NCI-H187 treated with DMSO at 0.1 percent for 48 hours (cell line): ENCODE measurements at regions not wholly inside any gene's neighbourhood (a gene's known extent, or its start where the extent isn't known, plus 50 kb on each side); places are given as distances from the start of the nearest gene placed in this dataset.

ENCODE experiments used
- DNase-seq: peaks from one replicate; lab custom pipeline; 2025; lab: John Stamatoyannopoulos, UW

- DNase-seq: no peak
These were observed 51.1 kb upstream of the NHSL1 start for GRCh38 chr6:138550346-138550767.

GRCh38 chr6:138554146-138554545, 54.9 kb upstream of the NHSL1 start:
- no peak for DNase-seq

GRCh38 chr6:138555421-138555988, 56.2 kb upstream of the NHSL1 start:
- DNase-seq: no peak

- no peak for DNase-seq
These were observed 57.9 kb upstream of the NHSL1 start for GRCh38 chr6:138557147-138557546.

- DNase-seq: no peak
These were observed 59.8 kb upstream of the NHSL1 start for GRCh38 chr6:138559143-138559542.

- DNase-seq: no peak
These were observed 61.0 kb upstream of the NHSL1 start for GRCh38 chr6:138560130-138560860.

GRCh38 chr6:138562691-138563090, 63.4 kb upstream of the NHSL1 start:
- no peak for DNase-seq

GRCh38 chr6:138563231-138563630, 63.9 kb upstream of the NHSL1 start:
- DNase-seq: no peak

- no peak for DNase-seq
These were observed 64.4 kb upstream of the NHSL1 start for GRCh38 chr6:138563650-138564049.

GRCh38 chr6:138564170-138564721, 65.0 kb upstream of the NHSL1 start:
- DNase-seq: no peak

- no peak for DNase-seq
These were observed 67.8 kb upstream of the NHSL1 start for GRCh38 chr6:138567052-138567451.

GRCh38 chr6:138568997-138569396, 69.7 kb upstream of the NHSL1 start:
- DNase-seq: no peak

GRCh38 chr6:138569554-138569953, 70.3 kb upstream of the NHSL1 start:
- DNase-seq: no peak

- no peak for DNase-seq
These were observed 70.9 kb upstream of the NHSL1 start for GRCh38 chr6:138569970-138570724.

- DNase-seq: no peak
These were observed 71.4 kb upstream of the NHSL1 start for GRCh38 chr6:138570725-138571029.

- DNase-seq: no peak
These were observed 71.9 kb upstream of the NHSL1 start for GRCh38 chr6:138571181-138571580.

- no peak for DNase-seq
These were observed 72.4 kb upstream of the NHSL1 start for GRCh38 chr6:138571585-138572166.

- no peak for DNase-seq
These were observed 73.0 kb upstream of the NHSL1 start for GRCh38 chr6:138572167-138572875.

GRCh38 chr6:138572885-138573284, 73.6 kb upstream of the NHSL1 start:
- DNase-seq: no peak

GRCh38 chr6:138575257-138575656, 76.0 kb upstream of the NHSL1 start:
- DNase-seq: no peak

GRCh38 chr6:138576313-138576712, 77.0 kb upstream of the NHSL1 start:
- no peak for DNase-seq
